ENCODE measurements at regions not wholly inside any gene's neighbourhood (a gene's known extent, or its start where the extent isn't known, plus 50 kb on each side); places are given as distances from the start of the nearest gene placed in this dataset.
A peak's percentile ranks its signal among the peaks of the same experiment; 100 is the strongest.
"Not testable (repeated sequence)": the region's sequence is repeated elsewhere in the genome, so short reads cannot be mapped to it uniquely, and the experiment has no call there.

GRCh38 chr9:78112004-78112403, 80.4 kb upstream of the GNAQ start:
- no peak for DNase-seq
- Histone ChIP-seq H3K9me3 (no peaks in the 10 kb centered on the region), H3K4me1 (ENCODE audit: low read depth) (no peaks in the 10 kb centered on the region), H3K36me3 (ENCODE audit: low read depth) (no peaks in the 10 kb centered on the region), H3K4me3 (no peak overlapping the region)
- no peak for ATAC-seq
- no peak for TF ChIP-seq CTCF (IDR thresholded peaks at IDR 0.05)
- intact Hi-C loops (cut with DNase I, micrococcal nuclease): no loop called here

GRCh38 chr9:78109075-78109474, 77.5 kb upstream of the GNAQ start:
- Histone ChIP-seq H3K4me1 (ENCODE audit: low read depth) (no peaks in the 10 kb centered on the region), H3K4me3 (no peak overlapping the region), H3K9me3 (no peaks in the 10 kb centered on the region), H3K36me3 (ENCODE audit: low read depth) (no peaks in the 10 kb centered on the region)
- DNase-seq (no peak), ATAC-seq (no peak)
- TF ChIP-seq CTCF (IDR thresholded peaks at IDR 0.05): no peak
- intact Hi-C loops (cut with DNase I, micrococcal nuclease): no loop called here

GRCh38 chr9:78106586-78106985, 75.0 kb upstream of the GNAQ start:
- H3K4me1 ChIP-seq (ENCODE audit: low read depth); H3K4me3 ChIP-seq; intact Hi-C loops (cut with DNase I, micrococcal nuclease); DNase-seq; H3K36me3 ChIP-seq (ENCODE audit: low read depth); ATAC-seq; H3K9me3 ChIP-seq: not testable (repeated sequence)

GRCh38 chr9:78103971-78104433, 72.4 kb upstream of the GNAQ start:
- TF ChIP-seq CTCF (IDR thresholded peaks at IDR 0.05): no peak
- no peak overlapping the region for H3K4me3 ChIP-seq
- DNase-seq (peak in 1 of 3 donors; percentile 19), ATAC-seq (peak; percentile 48)
- intact Hi-C loops (cut with DNase I, micrococcal nuclease): no loop called here
- H3K4me1 ChIP-seq (ENCODE audit: low read depth): no peaks in the 10 kb centered on the region
- H3K9me3 ChIP-seq: no peaks in the 10 kb centered on the region
- H3K36me3 ChIP-seq (ENCODE audit: low read depth): no peaks in the 10 kb centered on the region

GRCh38 chr9:78101247-78101646, 69.6 kb upstream of the GNAQ start:
- ATAC-seq (no peak), DNase-seq (no peak)

GRCh38 chr9:78097541-78097940, 65.9 kb upstream of the GNAQ start:
- Histone ChIP-seq H3K4me3 (no peak overlapping the region), H3K9me3 (no peaks in the 10 kb centered on the region), H3K36me3 (ENCODE audit: low read depth) (no peaks in the 10 kb centered on the region), H3K4me1 (ENCODE audit: low read depth) (no peaks in the 10 kb centered on the region)
- DNase-seq (no peak), ATAC-seq (no peak)
- intact Hi-C loops (cut with DNase I, micrococcal nuclease): no loop called here
- no peak for TF ChIP-seq CTCF (IDR thresholded peaks at IDR 0.05)

More at GRCh38 chr9:78101247-78101646, 69.6 kb upstream of the GNAQ start:
- no peak overlapping the region for H3K4me3 ChIP-seq
- no peaks in the 10 kb centered on the region for H3K36me3 ChIP-seq (ENCODE audit: low read depth)
- intact Hi-C loops (cut with DNase I, micrococcal nuclease): no loop called here
- no peak for TF ChIP-seq CTCF (IDR thresholded peaks at IDR 0.05)
- no peaks in the 10 kb centered on the region for H3K9me3 ChIP-seq
- no peaks in the 10 kb centered on the region for H3K4me1 ChIP-seq (ENCODE audit: low read depth)

All from mucosa of descending colon (tissue), 3 donors.